ENCODE measurements at regions not wholly inside any gene's neighbourhood (a gene's known extent, or its start where the extent isn't known, plus 50 kb on each side); places are given as distances from the start of the nearest gene placed in this dataset.

- TF ChIP-seq, protein P1, sequence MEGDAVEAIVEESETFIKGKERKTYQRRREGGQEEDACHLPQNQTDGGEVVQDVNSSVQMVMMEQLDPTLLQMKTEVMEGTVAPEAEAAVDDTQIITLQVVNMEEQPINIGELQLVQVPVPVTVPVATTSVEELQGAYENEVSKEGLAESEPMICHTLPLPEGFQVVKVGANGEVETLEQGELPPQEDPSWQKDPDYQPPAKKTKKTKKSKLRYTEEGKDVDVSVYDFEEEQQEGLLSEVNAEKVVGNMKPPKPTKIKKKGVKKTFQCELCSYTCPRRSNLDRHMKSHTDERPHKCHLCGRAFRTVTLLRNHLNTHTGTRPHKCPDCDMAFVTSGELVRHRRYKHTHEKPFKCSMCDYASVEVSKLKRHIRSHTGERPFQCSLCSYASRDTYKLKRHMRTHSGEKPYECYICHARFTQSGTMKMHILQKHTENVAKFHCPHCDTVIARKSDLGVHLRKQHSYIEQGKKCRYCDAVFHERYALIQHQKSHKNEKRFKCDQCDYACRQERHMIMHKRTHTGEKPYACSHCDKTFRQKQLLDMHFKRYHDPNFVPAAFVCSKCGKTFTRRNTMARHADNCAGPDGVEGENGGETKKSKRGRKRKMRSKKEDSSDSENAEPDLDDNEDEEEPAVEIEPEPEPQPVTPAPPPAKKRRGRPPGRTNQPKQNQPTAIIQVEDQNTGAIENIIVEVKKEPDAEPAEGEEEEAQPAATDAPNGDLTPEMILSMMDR (conservative IDR thresholded peaks at IDR 0.05 in 1 of 2, IDR thresholded peaks at IDR 0.05 in 1 of 2; ENCODE audit: extremely low read depth in 1 of 2, insufficient read depth in 1 of 2, low read depth in 1 of 2, low read length in 2 of 2), result no peak
- TF ChIP-seq EZH2 (IDR thresholded peaks at IDR 0.05; ENCODE audit: borderline replicate concordance, low read length), result no peak
These were observed 166.7 kb upstream of the ZNF32 start for GRCh38 chr10:43815181-43815885.
